ENCODE measurements at regions not wholly inside any gene's neighbourhood (a gene's known extent, or its start where the extent isn't known, plus 50 kb on each side); places are given as distances from the start of the nearest gene placed in this dataset.

GRCh38 chr9:29126783-29127182 is 1553.5 kb upstream of the C9orf72 start:
- no peak for TF ChIP-seq CTCF (IDR thresholded peaks at IDR 0.05)
- no peak for TF ChIP-seq POLR2A (IDR thresholded peaks at IDR 0.05)

Data from thyroid gland (tissue), 4 donors.